ENCODE measurements at regions not wholly inside any gene's neighbourhood (a gene's known extent, or its start where the extent isn't known, plus 50 kb on each side); places are given as distances from the start of the nearest gene placed in this dataset.

- DNase-seq = no peak
Measured at GRCh38 chr13:76500894-76501293, 385.3 kb downstream of the KCTD12 start.

- DNase-seq = no peak
Measured at GRCh38 chr13:76499891-76500290, 386.3 kb downstream of the KCTD12 start.

DNA sequence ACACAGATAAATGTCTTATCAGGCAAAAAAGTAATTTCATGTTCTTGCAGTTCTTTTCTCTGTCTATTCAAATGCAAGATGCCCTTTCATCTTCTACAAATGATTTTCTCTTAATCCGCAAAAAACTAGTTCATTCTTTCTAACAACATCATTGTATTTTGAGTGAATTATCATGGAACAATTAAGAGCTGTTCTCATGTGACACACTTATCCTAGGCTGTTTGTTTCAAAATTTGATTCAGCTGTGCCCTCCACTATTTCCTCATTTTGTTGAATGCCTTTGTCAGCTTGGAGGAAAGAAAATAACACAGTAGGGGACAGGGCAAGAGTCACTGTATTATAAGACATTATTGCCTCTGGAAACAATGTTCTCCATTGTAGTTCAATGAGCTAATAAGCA lies 396.9 kb downstream of the KCTD12 start:
- no peak for DNase-seq

DNA sequence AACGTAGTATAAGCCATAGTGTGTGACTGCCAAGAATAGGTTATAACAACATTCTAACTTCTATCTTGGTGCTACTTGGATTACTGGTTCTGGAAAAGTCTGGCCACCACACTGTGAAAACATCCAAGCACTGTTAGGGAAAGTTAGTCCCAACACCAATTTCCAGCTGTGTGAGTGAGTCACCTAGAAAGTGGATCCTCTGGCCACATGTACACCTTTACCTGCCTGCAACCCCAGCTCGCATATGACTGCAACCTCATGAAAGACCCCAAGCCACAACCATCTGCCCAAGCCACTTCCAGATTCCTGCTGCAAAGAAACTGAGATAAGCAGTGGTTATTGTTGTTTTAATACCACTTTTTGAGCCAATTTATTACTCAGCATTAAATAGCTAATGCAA lies 404.5 kb downstream of the KCTD12 start:
- no peak for DNase-seq

- DNase-seq = peak; percentile 43
Measured at GRCh38 chr13:76474966-76475365, 411.2 kb downstream of the KCTD12 start.

GRCh38 chr13:76474356-76474755 lies 411.8 kb downstream of the KCTD12 start:
- peak; percentile 41 for DNase-seq

- DNase-seq = peak; percentile 73
Measured at GRCh38 chr13:76473552-76474134, 412.6 kb downstream of the KCTD12 start.

DNA sequence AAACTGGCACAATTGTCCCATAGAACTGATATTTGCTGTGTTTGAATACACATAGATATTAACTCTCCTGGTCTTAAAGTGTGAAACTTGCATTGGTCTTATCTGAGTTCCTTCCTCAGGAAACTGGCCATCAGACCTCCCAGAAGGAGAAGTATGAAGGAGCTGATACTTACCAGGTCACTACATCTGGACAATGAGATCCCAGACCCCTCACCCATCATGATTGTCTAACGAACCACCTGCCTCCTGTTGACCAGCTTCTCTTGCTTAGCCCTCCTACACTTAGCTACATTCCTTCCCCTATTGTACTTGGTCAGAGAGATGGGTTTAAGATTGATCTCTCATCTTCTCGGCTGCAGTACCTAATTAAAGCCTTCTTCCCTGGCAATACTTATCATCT lies 413.3 kb downstream of the KCTD12 start:
- no peak for DNase-seq

DNA sequence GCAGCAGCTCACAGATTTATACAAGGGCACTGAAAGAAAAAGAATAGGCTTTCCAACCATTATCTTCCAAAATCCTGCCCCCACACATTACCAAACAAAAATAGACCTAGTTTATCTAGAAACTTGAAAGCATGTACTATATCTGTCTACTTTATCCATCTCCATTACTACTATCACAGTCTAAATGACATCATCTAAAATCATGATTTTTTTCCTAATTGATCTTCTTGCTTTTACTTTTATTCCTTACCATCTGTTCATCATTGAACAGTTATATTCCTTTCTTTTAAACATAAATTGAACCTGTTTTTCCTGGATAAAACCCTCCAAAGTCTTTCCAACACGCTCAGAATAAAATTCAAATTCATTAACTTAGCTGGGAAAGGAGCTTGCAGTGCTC lies 414.7 kb downstream of the KCTD12 start:
- no peak for DNase-seq

DNA sequence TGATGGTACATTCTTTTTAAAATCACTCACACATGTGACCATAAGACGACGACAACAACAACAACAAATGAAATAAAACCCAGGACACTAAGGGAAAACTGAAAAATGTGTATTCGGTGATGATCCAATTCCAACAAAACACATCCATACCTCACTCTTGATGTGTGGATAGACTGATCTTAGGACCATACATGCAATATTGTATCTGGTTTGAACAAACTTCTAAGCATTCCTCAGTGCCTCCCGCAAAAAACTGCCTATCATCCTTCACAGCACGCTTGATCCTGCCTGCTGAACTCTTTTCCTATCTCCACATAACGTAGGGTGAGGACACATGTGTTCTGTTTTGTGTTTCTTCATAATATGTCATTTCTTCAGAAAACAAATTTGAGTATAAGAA lies 415.2 kb downstream of the KCTD12 start:
- no peak for DNase-seq

DNA sequence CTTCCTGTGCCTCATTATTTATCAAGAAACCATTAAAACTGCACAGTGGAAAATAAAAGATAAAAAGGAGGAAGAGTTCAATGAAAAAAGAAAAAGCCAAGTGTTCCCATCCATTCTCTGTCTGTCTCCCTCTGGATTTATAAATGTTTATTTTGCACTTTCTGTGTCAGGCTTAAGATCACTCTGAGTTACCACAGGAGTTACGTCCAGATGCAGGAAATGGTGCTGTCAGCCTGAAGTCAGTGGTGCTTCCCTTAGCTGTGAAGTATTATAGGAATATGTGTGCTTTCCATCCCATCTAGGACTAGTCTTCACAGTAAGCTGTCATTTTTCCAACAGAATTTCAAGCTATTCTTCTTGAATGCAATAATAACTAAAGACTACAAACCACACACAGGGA lies 420.2 kb downstream of the KCTD12 start:
- no peak for DNase-seq

DNA sequence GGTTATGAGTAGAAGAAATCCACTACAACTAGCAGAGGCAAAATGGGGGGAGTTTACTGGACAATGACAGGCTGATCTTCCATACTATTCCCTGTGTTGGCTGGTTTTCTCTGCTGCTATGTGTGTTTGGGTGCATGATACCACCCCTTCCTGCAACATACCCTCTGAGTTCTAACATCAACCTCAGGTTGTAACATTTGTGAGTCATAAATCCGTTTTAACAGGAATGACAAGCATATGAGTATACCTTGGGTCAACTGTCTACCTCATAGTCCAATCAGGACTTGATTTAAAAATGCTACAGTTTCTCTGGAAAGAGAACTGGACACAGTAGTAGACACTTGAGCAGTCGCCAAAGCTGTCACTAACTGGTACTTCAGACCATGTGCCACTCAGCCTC lies 422.9 kb downstream of the KCTD12 start:
- DNase-seq = no peak

DNA sequence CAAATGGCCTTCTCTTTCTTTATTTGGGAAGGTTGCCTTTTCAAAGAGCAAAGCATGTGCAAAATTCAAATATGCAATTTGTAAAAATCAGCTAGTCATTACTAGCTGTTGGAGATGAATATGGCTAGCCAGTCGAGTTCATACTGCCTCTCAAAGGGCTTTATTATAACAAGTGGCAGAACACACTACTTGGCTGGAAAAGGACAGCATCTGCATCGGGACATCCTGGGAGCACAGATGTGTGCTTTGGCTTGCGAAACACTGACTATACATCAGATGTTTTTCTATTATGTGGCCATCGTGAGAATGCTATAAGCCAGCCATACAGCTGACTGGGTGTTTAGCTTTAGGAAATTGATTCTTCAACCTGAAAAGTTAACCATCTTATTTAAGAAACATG lies 424.2 kb downstream of the KCTD12 start:
- no peak for DNase-seq

GRCh38 chr13:76461484-76461883 lies 424.7 kb downstream of the KCTD12 start:
- no peak for DNase-seq

DNA sequence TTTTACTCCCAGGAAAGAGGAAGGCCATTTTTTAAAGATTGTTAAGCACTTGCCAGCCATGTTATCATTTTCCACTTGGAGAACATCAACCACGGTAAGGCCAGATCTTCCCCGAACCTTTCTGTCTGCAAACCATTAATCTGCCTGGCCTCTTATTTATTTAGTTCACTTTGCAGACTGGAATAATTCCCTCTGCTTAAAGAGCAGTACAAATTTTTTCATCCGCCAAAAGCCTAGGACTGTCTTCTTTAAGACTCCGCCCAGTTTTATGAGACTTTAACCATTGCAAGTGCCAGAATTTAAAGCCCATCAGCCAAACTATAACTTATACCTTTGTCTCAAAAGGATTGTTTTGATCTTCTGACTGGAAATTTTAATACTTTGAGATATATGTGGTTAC lies 426.3 kb downstream of the KCTD12 start:
- no peak for DNase-seq

DNA sequence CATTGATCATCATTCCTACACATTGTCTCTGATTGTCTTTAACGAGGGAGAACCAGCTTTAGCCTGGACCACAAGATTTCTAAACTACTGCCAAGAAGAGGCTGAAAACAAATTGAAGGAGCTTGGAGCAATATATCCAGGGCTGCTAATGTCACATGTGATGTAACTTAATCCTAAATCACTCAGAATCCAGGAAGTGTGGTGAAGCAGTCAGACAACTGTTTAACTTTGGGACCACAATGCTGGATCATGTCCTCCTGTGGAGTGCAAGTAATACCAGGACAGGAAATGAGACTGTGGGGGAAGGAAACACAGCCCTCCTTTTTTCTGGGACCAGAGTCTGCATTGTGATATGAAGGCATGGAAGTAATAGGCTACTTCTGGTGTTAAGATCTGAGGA lies 430.2 kb downstream of the KCTD12 start:
- DNase-seq = peak; percentile 88

- DNase-seq = no peak
Measured at GRCh38 chr13:76454991-76455390, 431.2 kb downstream of the KCTD12 start.

DNA sequence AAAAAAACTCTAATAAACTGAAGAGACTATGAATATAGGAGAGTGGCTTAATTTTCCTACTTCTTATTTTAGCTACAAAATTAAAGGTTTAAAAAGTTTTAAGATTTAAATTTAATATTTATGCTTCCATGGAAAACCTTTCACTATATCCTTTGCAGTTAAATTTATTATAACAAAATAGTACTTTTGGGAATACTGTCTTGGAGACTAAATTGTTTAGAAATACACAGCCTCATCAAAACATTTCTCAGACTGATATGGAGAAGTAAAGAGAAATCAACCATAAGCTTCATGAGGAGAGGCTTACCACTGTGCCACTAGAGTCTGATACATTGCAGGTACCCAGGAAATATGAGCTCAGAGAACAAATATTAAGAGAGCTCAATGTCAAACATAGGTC lies 436.5 kb downstream of the KCTD12 start:
- no peak for DNase-seq

DNA sequence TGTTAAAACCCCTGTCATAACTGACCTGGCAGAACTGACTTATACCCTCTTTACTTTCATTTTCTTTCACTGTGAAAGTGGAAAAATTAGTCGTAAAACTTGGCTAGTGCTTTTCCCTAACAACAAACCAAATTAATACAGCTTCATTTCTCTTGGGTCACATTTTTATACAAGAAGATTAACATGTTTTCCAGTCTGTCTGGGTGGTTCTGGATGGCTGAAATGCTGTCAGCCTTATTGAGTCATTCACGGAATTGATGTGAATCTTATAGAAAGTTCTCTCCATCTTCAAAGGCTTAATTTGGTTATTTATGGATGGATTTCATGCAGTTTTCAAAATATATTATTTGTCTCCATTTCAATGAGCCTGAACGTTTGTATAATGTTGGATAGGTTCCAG lies 440.0 kb downstream of the KCTD12 start:
- DNase-seq = no peak

GRCh38 chr13:76440568-76440967 lies 445.6 kb downstream of the KCTD12 start:
- no peak for DNase-seq

- no peak for DNase-seq
Measured at GRCh38 chr13:76439546-76439945, 446.7 kb downstream of the KCTD12 start.

- DNase-seq = peak; percentile 24
Measured at GRCh38 chr13:76438050-76438449, 448.2 kb downstream of the KCTD12 start.

DNA sequence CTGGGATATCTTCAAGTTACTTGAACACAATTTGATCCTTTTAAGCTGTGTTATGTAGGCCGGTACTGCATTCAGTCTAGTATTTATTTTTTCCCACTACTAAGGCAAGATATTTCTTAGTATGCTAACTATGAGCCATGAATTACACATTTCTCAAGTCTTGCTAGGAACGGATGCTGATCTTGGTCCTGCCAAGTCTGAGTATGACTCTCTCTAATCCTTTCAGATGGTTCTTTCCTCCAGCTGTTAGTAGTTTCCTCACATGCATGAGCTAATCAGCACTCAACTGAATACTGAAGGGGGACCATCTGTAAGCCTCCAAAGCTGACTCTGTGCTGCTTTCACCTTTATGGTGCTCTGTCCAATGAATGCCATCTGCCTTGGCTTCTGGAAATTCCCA lies 460.3 kb downstream of the KCTD12 start:
- peak; percentile 76 for DNase-seq

DNA sequence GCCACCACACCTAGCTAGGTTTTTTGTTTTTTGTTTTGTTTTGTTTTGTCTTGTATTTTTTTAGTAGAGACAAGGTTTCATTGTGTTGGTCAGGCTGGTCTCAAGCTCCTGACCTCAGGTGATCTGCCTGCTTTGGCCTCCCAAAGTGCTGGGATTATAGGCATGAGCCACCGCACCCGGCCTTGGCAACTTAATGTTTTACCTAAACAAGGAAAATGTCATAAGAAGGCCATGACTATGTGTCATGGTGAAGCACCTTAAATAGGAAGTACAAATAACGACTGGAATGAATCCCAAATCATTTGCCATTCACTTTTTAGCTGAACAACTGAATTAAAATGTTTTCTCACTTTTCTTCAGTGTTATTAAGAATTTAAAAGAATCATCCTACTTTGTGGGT lies 465.2 kb downstream of the KCTD12 start:
- DNase-seq = no peak

- DNase-seq = no peak
Measured at GRCh38 chr13:76418404-76418803, 467.8 kb downstream of the KCTD12 start.

GRCh38 chr13:76414320-76414719 lies 471.9 kb downstream of the KCTD12 start:
- DNase-seq = no peak

All from fibroblast of skin of right quadriceps (primary cell).